Astrocyte of the cerebellum (primary cell): ENCODE measurements at regions not wholly inside any gene's neighbourhood (a gene's known extent, or its start where the extent isn't known, plus 50 kb on each side); places are given as distances from the start of the nearest gene placed in this dataset.
"Not testable (repeated sequence)": the region's sequence is repeated elsewhere in the genome, so short reads cannot be mapped to it uniquely, and the experiment has no call there.

ENCODE experiments used
- DNase-seq: peaks from one replicate; pipeline ENCODE4 v3.0.0-alpha.2; 2011; ENCODE audit warnings: low read depth
- H3K4me3 ChIP-seq: 2 replicates; pipeline ENCODE4 v1.5.1; 2011; ENCODE audit warnings: mild to moderate bottlenecking, low read depth, low read length, moderate library complexity
- in situ Hi-C: cut with HindIII; loops from 2 replicates; pipeline ENCODE4 v1.10.0; 2017; ENCODE audit warnings: low sequenced_read_pairs
- TF ChIP-seq, protein P1 (sequence below): IDR thresholded peaks from 2 replicates; pipeline ENCODE4 v1.5.1; 2012; ENCODE audit warnings: low read length, low read depth, moderate library complexity, mild to moderate bottlenecking; ENCODE audit errors: missing control alignments

DNA sequence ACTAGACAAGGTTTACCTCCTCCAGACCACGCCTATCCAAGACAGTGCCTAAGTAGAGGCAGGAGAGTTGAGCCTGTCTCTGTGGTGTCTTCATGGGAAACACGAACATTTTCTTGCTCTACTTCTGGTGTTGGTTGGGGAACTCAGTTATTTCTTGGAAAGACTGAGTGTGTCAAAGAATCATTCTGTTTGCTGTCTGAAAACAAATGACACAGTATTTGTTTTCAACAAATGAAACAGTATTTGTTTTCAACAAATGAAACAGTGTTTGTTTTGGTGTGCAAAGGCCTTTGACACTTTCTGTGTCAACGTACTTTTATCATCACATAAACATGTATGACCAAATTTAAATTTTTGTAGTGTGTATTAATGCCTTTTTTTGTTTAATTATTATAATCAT, 416.5 kb upstream of the NPAP1 start:
- DNase-seq, in situ Hi-C loops, H3K4me3 ChIP-seq: not testable (repeated sequence)

DNA sequence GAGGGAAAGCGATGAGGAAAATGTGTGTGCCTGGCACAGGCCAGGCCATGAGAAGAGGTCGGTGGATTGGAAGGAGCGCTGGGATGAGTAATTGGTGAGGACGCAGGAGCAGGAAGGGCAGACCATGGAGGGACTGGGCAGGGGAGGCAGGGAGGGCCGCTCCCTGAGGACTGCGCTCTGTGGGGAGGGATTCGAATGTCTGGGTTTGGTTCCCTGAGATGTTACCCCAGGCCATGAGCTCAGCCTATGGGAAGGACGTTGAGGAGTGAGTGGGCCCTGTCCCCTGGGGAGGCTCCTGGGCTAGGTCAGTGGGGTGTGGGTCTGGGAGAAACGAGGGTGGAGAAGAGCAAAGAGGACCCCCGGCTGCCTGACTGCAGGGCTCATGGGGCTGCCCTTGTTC, 415.2 kb upstream of the NPAP1 start:
- DNase-seq, in situ Hi-C loops, H3K4me3 ChIP-seq: not testable (repeated sequence)

DNA sequence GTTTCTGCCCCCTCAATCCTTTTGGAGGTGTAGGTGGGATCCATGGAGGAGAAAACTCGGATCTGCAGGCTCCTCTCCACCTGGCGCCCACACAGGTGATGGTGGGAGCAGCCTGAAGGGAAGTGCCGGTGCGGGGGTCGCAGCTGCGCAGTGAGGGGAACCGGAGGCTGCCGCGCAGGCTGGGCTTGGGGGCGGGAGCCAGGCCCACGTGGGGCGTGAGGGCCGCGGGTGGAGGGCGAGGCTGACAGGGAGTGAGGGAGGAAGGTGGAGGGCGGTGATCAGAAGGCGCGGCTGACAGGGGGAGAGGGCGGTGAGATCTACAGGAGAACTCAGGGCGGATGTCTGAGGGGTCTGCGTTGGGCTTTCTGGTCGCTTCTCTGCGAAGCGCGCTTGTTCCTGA, 414.7 kb upstream of the NPAP1 start:
- DNase-seq, H3K4me3 ChIP-seq, in situ Hi-C loops: not testable (repeated sequence)

DNA sequence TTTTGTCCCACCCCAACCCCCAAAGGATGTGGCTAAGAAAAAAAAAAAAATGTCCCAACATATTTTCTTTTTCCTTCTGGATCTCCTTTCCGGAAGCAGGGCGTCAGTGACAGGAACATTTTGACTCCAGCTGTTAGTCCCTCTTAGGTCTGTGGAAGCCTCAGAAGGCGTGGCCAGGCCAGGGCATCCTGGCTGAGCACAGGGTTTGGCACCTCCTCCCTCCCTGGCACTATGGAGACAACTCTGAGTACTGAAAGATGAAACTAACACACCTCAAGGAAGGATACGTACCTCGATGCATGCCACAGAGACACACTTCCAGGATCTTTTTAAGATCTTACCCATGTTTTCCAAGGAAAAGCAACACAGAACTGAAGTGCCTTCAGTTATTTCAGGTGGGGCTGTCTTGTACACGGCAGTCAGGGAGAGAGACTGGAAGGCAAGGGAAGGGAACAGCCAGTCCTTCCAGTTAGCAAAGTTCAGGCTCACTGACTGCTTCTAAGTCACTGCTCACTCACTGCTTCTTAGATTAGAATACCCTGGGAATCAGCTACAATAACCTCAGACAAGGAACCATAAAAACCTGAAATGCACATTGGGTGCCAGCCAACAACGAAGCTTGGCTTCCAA, 406.9 kb upstream of the NPAP1 start:
- DNase-seq, H3K4me3 ChIP-seq, in situ Hi-C loops: not testable (repeated sequence)

DNA sequence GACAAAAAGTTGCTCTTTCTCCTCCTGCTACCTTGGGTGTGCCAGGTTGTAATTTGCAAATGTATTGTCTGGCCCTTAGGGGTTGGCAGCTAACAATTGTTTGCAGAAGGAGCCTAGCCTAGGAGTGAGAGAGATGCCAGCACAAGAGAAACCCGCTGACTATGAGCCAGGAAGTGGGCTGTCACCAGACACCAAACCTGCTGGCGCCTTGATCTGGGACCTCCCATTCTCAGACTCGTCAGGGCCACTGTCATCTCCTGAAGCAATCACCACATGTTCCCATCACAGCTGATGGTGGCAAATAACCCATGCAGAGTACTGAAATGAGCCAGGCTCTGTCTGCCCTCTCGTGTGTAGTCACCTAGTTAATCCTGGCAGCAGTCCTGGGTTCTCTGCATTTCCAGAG, 406.4 kb upstream of the NPAP1 start:
- in situ Hi-C loops, result no loop called here
- TF ChIP-seq, protein P1, sequence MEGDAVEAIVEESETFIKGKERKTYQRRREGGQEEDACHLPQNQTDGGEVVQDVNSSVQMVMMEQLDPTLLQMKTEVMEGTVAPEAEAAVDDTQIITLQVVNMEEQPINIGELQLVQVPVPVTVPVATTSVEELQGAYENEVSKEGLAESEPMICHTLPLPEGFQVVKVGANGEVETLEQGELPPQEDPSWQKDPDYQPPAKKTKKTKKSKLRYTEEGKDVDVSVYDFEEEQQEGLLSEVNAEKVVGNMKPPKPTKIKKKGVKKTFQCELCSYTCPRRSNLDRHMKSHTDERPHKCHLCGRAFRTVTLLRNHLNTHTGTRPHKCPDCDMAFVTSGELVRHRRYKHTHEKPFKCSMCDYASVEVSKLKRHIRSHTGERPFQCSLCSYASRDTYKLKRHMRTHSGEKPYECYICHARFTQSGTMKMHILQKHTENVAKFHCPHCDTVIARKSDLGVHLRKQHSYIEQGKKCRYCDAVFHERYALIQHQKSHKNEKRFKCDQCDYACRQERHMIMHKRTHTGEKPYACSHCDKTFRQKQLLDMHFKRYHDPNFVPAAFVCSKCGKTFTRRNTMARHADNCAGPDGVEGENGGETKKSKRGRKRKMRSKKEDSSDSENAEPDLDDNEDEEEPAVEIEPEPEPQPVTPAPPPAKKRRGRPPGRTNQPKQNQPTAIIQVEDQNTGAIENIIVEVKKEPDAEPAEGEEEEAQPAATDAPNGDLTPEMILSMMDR, result no peak
- no peak for DNase-seq
- H3K4me3 ChIP-seq, result no peak overlapping the region

DNA sequence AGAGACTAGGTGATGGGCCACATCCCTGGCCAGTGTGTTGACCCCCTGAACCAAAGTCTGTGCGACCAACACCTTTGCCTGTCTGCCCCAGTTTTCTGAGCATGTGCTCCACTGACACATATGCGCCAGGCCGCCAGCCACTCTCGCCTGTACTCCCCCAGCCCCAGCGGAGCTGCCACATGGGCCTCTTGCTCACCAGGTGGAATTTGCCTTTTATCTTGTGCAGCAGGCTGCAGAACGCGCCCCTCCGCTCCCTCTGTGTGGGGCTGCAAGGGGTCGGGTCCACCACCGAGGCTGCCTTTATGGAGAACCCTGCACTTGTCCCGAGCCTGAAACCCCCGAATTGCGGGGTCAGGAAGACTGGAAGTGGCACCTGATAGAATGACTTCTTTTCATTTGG, 405.7 kb upstream of the NPAP1 start:
- DNase-seq, result no peak
- no peak overlapping the region for H3K4me3 ChIP-seq
- in situ Hi-C loops, result no loop called here
- TF ChIP-seq, protein P1, result no peak

DNA sequence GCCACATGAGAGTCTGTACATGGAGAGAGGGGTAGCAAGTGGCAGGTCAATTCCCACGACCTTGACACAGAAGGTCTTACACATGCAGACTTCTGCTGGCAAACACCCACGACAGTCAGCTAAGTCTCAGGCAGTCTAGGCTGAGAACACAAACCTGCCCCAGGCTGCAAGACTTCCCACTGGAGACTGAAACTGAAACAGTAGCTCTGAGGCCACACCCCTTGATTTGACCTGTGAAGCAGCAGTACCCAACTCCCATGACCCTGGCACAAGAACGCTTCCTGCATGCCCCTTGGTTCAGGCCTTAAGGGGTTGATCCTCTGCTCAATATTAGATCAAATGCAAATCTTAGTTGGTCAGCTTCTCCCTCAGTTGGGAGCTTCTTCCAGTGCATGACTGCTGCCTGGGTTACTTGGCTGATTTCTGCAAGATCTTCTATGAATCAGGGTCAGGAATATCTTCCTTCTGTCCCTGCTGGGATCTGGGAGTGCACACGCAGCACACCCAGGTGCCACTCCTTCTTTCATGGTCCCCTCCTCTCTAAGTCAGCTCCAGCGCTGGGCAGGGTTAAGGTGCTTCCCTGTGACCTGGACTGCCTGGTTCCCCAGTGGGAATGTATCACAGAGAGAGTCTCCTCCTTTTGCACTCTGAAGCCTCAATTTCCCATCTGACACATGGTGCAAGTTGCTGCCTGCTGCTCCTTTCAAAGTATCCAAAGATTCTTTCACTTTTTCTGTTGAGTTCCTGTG, 403.9 kb upstream of the NPAP1 start:
- in situ Hi-C loops, DNase-seq, H3K4me3 ChIP-seq: not testable (repeated sequence)

DNA sequence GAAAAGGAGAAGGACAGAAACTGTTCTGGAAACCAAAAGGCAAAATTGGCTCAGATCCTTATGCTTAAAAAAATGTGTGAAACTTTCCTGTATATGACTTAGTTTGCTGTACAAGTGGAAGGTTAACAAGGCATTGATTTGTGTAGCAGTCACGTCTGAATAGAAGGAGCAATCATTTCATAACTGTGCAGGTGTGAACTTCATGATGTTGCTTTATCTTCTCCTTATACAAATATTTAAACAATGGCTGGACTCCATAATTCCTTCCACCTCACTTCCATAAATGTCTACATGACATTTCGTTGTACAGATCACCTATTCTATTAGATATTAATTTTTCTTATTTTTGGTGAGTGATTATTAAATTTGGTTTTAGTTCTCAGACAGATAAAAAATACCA, 382.7 kb upstream of the NPAP1 start:
- TF ChIP-seq, protein P1, result no peak
- DNase-seq, result no peak
- in situ Hi-C loops, result no loop called here
- no peak overlapping the region for H3K4me3 ChIP-seq

DNA sequence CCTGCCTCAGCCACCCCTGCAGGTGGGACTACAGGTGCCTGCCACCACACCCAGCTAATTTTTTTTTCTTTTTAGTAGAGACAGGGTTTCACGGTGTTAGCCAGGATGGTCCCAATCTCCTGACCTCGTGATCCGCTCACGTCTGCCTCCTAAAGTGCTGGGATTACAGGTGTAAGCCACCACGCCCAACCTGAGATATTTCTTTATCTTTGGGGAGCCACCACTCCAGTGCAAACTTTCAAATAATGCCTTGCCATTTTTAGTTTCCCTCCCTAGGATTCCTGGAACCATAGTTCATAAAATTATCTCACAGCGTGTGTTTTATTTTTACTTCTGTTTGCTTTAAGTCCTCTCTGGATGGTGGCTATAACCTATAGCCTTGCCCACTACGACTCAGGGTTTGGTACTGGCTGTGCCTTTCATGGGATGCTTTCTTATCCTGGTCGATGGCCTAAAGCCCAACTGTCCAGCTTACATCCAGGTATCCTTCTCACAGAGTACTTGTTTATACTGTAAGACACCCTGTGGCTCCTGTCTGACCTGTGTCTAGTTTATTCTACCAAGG, 374.7 kb upstream of the NPAP1 start:
- DNase-seq, H3K4me3 ChIP-seq, in situ Hi-C loops: not testable (repeated sequence)

DNA sequence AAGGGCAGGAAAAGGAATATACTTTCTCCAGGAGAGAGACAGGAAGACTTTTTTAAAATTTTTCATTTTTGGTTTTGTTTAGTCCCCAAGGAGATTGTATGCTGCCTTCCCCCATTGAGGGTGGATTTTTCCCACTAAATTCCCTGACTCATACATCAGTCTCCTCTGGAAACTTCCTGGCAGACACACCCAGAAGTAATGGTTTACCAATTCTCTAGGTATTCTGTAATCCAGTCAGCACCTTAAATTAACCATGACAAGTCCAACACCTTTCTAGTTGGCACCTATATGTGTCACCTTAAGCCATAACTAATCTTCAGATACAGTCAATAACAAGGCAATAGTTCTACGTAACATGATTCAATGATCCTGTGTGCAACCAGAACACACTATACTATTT, 373.6 kb upstream of the NPAP1 start:
- in situ Hi-C loops, DNase-seq: not testable (repeated sequence)

DNA sequence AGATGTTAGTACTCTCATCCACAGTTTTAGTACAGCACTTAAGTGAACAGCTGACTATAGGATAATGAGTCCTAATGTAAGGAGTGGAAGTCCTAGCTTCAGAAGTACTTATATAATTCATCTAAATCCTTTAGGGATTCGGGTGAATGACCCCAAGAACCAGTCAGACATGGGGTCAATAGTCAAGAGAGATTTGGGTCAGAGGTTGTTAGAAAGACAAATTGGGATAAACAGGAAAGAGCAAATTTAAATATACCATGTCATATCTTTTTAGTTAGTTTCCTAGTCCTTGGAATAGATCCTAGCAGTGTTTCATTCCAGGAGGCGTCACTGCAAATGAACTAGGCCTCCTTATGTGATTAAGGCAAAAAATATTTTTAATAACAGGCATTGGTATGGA, 370.8 kb upstream of the NPAP1 start:
- in situ Hi-C loops, DNase-seq, H3K4me3 ChIP-seq: not testable (repeated sequence)

More for the DNA sequence above, 373.6 kb upstream of the NPAP1 start:
- H3K4me3 ChIP-seq, result not testable (repeated sequence)

DNA sequence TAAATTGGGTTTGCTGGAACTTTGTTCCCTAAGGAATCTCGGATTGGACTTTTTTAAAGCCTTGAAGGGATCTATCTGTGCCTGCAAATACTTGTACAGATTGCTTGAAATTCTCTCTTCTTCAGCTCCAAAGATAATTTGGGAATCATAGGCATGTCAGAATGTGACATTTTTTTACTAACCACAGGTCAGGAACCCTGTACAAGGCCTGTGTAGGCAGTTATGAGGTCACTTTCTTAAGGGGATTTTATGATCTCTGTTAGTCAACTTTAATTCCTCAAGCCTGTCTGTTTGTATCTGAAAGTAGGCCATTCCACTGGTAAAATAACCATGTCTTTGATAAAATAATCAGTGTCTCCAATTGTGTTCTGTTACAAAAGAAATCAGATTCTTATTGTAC, 369.9 kb upstream of the NPAP1 start:
- H3K4me3 ChIP-seq, in situ Hi-C loops, DNase-seq: not testable (repeated sequence)

DNA sequence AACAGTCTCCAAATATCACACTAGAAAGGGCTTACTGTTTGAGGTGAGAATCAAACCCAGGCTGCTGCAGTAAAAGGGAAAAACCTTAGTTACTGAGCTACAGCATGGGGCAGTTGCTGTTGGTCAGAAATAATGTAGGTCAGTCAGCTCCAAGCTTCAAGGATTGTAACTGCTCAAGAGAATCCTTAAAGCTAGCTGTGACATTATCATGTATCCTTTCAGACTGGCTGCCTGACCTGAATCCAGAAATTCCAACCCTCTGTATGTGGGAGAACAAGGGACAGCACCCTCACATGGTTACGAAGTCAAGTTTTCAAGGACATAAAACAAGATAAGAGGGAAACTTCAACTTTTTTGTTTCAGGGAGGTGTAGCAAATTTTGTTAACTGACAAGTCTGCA, 365.9 kb upstream of the NPAP1 start:
- in situ Hi-C loops, H3K4me3 ChIP-seq: not testable (repeated sequence)

DNA sequence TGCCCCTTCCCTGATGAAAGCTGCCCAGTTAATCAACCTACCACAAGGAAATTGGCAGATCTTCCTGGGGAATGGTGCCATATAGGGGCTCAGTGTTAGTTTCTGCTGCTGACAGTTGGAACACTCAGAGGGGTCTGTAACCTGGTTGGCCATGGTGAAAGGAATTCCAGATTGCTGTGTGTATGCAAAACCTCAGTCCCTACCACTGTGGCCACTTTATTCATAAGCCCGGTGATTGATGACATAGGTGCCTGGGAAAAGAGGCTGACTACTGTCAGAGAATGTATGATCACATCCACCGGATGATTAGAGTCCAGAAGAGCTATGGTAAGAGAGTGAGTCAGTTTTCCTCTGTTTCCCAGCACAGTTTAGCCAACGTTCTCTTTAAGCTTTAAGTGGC, 363.9 kb upstream of the NPAP1 start:
- DNase-seq, H3K4me3 ChIP-seq, in situ Hi-C loops: not testable (repeated sequence)

More for the DNA sequence above, 365.9 kb upstream of the NPAP1 start:
- not testable (repeated sequence) for DNase-seq
